Activated effector memory CD4-positive, alpha-beta T cell treated with anti-CD3 and anti-CD28 coated beads, Interleukin-2, amount 50 U/mL, for 16 hours (primary cell): ENCODE measurements at regions not wholly inside any gene's neighbourhood (a gene's known extent, or its start where the extent isn't known, plus 50 kb on each side); places are given as distances from the start of the nearest gene placed in this dataset.
"Not testable (repeated sequence)": the region's sequence is repeated elsewhere in the genome, so short reads cannot be mapped to it uniquely, and the experiment has no call there.

Source experiments
- DNase-seq: peaks from one replicate; pipeline ENCODE4 v3.0.0-alpha.2; 2020

DNA sequence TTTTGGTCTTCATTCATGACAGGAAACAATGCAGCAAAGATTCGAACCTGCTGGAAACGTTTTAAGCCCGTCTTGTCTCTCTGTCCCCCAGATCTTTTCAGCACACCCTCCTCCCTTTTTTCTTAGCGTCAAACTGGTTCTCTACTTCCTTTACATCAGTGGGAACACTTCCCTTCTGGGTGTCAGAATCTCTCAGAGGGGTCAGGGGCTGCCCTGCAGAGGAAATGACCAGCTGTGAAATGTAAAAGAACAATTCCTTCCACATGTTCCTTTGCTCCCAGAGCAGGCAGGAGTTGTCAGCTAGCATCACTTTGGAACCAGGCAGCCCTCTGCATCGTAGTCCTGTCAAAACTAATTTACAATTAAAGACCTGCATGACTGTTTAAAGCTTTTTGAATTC is 619.0 kb downstream of the TFAP2A start:
- DNase-seq, result no peak

- no peak for DNase-seq
Measured at GRCh38 chr6:9789201-9789600, 625.7 kb downstream of the TFAP2A start.

DNA sequence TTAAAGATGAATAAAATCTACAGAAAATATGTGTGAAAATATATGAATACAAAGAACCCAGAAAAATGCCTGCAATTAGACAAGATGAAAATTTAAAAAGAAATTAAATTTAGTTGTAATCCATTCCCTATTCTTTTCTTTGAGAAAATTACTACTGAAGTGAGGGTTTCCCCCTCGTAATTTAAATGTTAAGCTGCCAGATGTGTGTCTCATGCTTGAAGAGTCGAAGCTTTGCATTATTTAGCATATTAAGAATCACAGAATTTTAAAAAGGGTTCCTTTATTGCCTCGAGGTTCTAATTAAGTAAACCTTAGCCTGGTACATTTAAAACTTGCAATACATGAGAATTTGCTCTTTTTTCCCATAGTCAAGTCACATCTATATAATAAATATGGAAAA is 630.1 kb downstream of the TFAP2A start:
- DNase-seq, result no peak

DNA sequence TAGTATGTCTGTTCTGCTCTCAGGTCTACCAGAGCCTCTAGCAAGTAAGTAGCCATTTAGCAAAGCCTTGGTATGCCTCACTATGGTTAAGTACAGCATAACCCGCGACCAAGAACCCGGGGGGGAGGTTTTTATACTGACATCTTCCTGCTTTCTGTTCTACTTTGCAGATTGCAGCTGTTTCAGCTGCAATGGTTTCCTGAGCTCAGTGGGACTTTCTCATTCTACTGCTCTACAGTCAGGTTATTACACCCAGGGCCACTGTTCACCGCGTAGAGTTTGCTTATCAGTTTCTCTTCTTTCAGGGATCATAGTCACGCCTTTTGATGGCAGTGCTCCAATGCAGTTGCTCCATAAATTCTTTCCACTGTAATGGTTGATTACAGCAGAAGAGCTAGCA is 631.3 kb downstream of the TFAP2A start:
- DNase-seq, result no peak

DNA sequence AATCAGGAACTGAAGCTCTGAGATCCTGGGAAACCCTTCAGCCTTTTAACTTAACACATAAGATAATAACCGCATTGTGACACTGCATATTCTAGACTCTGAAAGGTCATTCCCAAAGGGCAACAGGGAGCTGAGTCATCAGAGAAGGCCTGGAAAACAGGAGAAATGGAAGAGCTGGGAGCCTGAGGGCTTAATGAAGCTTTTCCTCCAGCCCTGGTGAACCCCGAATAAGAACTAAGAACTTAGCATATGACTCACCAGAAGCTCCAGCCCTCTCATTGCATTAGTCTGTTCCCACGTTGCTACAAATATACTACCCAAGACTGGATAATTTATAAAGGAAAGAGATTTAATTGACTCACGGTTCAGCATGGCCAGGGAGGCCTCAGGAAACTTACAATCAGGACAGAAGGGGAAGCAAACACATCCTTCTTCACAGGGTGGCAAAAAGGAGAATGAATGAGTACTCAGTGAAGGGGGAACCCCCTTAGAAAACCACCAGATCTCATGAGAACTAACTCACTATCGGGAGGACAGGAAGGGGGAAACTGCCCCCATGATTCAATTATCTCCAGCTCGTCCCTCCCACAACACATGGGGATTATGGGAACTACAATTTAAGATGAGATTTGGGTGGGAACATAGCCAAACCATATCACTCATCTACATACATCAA is 648.5 kb downstream of the TFAP2A start:
- DNase-seq, result no peak

GRCh38 chr6:9761220-9761619 is 653.7 kb downstream of the TFAP2A start:
- DNase-seq, result no peak

DNA sequence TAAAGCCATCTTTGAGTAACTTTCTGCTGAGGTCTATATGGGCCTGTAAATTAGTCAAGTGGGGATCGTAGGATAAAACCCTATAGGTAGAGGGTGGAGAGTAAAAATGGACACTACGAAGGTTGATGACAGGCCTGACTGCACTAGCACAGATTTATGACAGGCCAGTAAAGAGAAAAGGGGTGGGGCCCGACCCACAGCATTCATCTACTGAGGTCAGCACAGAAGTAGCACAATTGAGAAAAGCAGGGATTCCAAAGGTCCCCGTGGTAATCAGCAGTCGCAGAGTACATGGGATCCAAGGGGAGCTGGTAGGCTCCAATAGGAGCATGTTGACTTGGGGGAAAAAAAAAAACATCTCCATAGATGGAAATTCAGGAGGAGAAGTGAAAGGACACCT is 660.4 kb downstream of the TFAP2A start:
- DNase-seq, result no peak

GRCh38 chr6:9745966-9746365 is 668.9 kb downstream of the TFAP2A start:
- DNase-seq, result no peak

- no peak for DNase-seq
Measured at GRCh38 chr6:9745476-9745875, 669.4 kb downstream of the TFAP2A start.

DNA sequence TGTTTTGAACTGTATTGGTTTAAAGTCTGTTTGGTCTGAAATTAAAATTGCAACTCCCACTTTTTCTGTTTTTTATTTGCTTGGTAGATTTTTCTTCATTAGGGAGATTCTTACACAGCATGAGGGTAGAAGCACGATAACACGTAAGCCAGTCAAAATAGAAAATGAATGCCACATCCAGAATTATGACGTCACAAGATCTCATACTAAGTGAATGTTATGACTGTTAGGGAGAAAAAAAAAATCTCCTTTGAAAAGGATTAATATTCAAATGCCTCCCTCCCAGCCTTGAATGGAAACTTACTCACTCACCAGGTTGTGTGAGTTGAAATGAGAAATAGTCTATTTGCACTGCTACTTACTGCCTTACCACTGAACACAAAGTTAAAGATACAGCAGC is 670.8 kb downstream of the TFAP2A start:
- DNase-seq, result no peak

- no peak for DNase-seq
Measured at GRCh38 chr6:9732056-9732455, 682.8 kb downstream of the TFAP2A start.

GRCh38 chr6:9725776-9726175 is 689.1 kb downstream of the TFAP2A start:
- not testable (repeated sequence) for DNase-seq

DNA sequence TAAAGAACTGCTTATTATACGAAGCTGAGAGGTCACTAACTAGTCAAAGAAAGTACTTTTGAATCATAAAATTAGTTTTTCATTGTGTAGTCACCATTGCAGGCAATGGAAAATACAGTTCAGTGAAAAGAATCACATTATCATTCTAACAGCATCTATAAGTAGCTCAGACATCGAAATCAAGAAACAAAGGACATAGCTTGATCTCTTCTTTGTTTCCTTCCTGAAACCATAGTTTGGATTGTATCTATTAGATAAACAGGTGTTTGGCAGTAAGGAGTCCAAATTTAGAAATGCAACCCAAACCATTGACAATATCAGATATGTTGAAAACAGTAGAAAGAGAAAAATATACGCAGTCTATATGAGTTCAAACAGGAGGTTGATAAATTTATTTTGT is 697.3 kb downstream of the TFAP2A start:
- DNase-seq, result no peak

GRCh38 chr6:9711365-9711764 is 703.5 kb downstream of the TFAP2A start:
- no peak for DNase-seq

DNA sequence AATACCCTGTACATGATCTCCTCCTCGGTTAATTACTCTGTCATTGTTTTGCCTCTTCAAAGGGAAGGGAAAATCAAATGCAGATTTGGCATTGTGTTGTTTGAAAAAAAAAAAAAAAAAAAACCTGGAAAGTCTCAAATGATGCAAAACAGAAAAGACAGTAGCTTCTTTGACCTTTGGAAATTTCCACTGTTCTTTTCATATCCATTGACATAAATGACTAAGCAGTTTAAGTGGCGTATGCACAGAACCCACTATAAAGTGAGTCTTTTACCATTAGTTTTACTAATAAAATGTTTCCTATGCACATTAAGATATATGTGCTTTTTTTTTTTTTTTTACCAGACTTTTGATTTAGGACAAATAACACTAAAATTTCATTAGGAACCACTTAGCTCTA is 704.3 kb downstream of the TFAP2A start:
- DNase-seq, result no peak

DNA sequence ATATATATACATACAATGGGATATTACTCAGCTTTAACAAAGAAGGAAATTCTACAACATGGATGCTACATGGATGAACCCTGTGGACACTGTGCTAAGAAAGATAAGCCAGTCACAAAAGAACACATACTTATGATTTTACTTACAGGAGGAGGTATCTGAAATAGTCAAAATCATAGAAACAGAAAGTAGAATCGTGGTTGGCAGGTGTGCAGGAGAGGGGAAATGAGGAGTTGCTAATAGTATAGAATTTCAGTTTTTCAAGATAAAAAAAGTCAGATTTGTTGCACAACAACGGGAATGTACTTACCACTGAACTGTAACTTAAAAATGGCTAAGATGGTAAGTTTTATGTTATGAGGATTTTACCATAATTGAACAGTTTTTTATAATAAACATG is 706.3 kb downstream of the TFAP2A start:
- no peak for DNase-seq

- no peak for DNase-seq
Measured at GRCh38 chr6:9704989-9705388, 709.9 kb downstream of the TFAP2A start.

GRCh38 chr6:9702914-9703313 is 712.0 kb downstream of the TFAP2A start:
- DNase-seq, result no peak

DNA sequence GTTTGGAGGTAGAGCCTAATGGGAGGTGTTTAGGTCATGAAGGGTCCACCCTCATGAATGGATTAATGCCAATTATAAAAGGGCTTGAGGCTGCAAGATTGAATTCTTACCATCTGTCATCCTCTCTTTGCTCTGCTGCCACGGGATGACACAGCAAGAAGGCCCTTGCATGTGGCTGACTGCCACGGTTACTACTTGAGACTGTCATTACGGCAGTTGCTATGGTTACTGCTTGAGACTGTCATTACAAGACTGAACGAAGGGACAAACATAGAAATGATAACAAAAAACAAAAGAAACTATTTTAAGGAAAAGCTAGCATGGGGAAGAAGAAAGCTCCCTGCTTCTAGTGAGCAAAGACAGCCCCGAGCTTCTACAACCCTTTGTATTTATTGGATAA is 715.0 kb downstream of the TFAP2A start:
- DNase-seq, result no peak

DNA sequence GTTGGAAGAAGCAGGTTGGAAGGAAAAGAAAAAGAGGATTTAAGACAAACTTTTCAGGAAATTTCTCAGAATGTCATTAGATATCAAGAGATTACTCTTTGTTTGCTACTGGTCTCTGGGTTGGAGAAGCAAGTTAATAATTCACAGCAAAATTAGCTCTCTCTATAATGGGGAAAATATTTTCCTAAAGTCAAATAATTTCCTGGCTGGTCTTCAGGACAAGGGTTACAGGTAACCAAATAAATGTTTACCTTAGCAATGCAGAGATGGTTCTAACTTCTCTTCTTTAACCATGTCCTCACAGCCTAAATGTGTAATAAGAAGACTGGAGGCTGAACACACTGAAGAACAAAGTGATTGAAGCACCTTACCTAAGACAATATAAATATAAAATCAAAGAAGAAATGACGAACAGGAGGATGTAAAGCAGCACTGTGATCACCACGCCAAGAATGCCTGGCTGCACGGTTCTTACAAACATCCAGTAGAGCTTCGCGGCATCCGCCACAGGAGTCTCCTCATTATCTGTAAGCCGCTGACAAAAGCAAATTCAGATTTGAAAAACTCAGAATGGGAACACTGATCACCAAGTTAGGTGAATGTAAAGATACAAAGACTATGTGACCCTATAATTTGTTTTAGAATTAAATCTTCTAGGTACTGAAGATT is 717.5 kb downstream of the TFAP2A start:
- no peak for DNase-seq

GRCh38 chr6:9690388-9690787 is 724.5 kb downstream of the TFAP2A start:
- DNase-seq, result no peak

- DNase-seq, result not testable (repeated sequence)
Measured at GRCh38 chr6:9680727-9681126, 734.1 kb downstream of the TFAP2A start.

- DNase-seq, result no peak
Measured at GRCh38 chr6:9675122-9675521, 739.8 kb downstream of the TFAP2A start.

GRCh38 chr6:9659848-9660247 is 755.0 kb downstream of the TFAP2A start:
- no peak for DNase-seq

- DNase-seq, result no peak
Measured at GRCh38 chr6:9657994-9658393, 756.9 kb downstream of the TFAP2A start.
